ENCODE measurements at regions not wholly inside any gene's neighbourhood (a gene's known extent, or its start where the extent isn't known, plus 50 kb on each side); places are given as distances from the start of the nearest gene placed in this dataset.

DNA sequence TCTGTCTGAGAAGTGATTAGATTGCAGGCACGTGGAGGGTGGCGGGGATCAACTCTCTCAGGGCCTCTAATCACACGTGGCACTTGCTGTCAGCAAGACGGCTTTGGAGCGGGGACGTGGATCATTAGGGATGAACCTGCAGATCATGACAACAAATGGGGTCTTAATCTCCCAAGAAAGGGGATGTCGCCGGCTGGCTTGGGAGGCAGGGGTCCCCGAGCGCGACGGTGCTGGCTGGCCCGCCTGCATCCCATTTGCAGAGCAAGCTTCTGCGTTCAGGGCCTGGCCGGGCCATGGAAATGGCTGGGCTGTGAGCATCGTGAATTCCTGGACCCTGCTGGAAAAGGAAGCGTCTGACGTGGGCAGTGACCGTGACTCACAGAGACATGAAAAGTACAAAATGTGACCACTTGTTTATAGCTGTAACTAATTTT is 85.1 kb upstream of the SHOX start:
- TF ChIP-seq ZNF549 (tag by site-specific recombination; IDR thresholded peaks at IDR 0.05) (no peak), ZNF701 (tag by site-specific recombination; IDR thresholded peaks at IDR 0.05) (no peak), ZBTB10 (tag by site-specific recombination; IDR thresholded peaks at IDR 0.05) (no peak), ZNF548 (tag by site-specific recombination; IDR thresholded peaks at IDR 0.05) (no peak), ZNF26 (tag by site-specific recombination; IDR thresholded peaks at IDR 0.05) (no peak), YY1 (tag by site-specific recombination; IDR thresholded peaks at IDR 0.05) (no peak), ZNF785 (tag by site-specific recombination; IDR thresholded peaks at IDR 0.05) (no peak)
- TF ChIP-seq, protein P1, sequence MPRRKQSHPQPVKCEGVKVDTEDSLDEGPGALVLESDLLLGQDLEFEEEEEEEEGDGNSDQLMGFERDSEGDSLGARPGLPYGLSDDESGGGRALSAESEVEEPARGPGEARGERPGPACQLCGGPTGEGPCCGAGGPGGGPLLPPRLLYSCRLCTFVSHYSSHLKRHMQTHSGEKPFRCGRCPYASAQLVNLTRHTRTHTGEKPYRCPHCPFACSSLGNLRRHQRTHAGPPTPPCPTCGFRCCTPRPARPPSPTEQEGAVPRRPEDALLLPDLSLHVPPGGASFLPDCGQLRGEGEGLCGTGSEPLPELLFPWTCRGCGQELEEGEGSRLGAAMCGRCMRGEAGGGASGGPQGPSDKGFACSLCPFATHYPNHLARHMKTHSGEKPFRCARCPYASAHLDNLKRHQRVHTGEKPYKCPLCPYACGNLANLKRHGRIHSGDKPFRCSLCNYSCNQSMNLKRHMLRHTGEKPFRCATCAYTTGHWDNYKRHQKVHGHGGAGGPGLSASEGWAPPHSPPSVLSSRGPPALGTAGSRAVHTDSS (tag by site-specific recombination; IDR thresholded peaks at IDR 0.05) = no peak
- no peak overlapping the region for H3K4me3 ChIP-seq (ENCODE audit: low read depth, low read length)
- ChIA-PET CTCF (no interaction called here), POLR2A (no interaction called here)
- H3K36me3 ChIP-seq (ENCODE audit: control insufficient read depth in 2 of 2, insufficient read depth in 1 of 2, low read length in 2 of 2) = no peaks in the 10 kb centered on the region; a peak in 1 of 3 replicates
- H3K9me3 ChIP-seq (ENCODE audit: control insufficient read depth, insufficient read depth, low read depth, low read length) = no peaks in the 10 kb centered on the region
- H3K4me1 ChIP-seq (ENCODE audit: control insufficient read depth, insufficient read depth, low read length) = no peaks in the 10 kb centered on the region
- H3K27ac ChIP-seq (ENCODE audit: extremely low read depth, low read depth, low read length) = no peak overlapping the region

DNA sequence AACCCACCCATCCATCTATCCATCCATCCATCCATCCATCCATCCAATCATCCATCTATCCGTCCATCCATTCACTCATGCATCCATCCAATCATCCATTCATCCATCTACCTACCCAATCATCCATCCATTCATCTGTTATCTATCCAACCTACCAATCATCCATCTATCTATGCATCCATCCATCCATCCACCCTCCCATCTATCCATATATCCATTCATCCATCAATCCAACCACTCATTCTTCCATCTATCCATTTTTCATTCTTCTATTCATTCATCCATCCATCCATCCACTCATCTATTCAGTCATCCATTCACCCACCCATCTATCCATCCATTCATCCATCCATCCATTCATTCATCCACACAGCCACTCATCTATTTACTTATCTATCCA is 80.1 kb upstream of the SHOX start:
- Histone ChIP-seq H3K4me1 (ENCODE audit: control insufficient read depth, insufficient read depth, low read length) (no peaks in the 10 kb centered on the region), H3K27ac (ENCODE audit: extremely low read depth, low read depth, low read length) (no peak overlapping the region), H3K36me3 (ENCODE audit: control insufficient read depth in 2 of 2, insufficient read depth in 1 of 2, low read length in 2 of 2) (no peaks in the 10 kb centered on the region; a peak in 1 of 3 replicates), H3K9me3 (ENCODE audit: control insufficient read depth, insufficient read depth, low read depth, low read length) (no peaks in the 10 kb centered on the region), H3K4me3 (ENCODE audit: low read depth, low read length) (no peak overlapping the region)
- TF ChIP-seq ZNF366 (tag by site-specific recombination; conservative IDR thresholded peaks at IDR 0.05) (peak; percentile 44), KLF7 (tag by site-specific recombination; IDR thresholded peaks at IDR 0.05; ENCODE audit: borderline replicate concordance) (no peak), ZNF132 (tag by site-specific recombination; IDR thresholded peaks at IDR 0.05; ENCODE audit: borderline replicate concordance) (no peak), ZBTB17 (tag by site-specific recombination; IDR thresholded peaks at IDR 0.05) (peak; percentile 95)
- ChIA-PET POLR2A (no interaction called here), CTCF (no interaction called here)

GRCh38 chrX:551306-551705 is 79.3 kb upstream of the SHOX start:
- Histone ChIP-seq H3K4me1 (ENCODE audit: control insufficient read depth, insufficient read depth, low read length) (no peaks in the 10 kb centered on the region), H3K4me3 (ENCODE audit: low read depth, low read length) (no peak overlapping the region), H3K36me3 (ENCODE audit: control insufficient read depth in 2 of 2, insufficient read depth in 1 of 2, low read length in 2 of 2) (no peaks in the 10 kb centered on the region; a peak in 1 of 3 replicates), H3K9me3 (ENCODE audit: control insufficient read depth, insufficient read depth, low read depth, low read length) (no peaks in the 10 kb centered on the region), H3K27ac (ENCODE audit: extremely low read depth, low read depth, low read length) (no peak overlapping the region)
- CTCF ChIA-PET = no interaction called here
- POLR2A ChIA-PET = no interaction called here
- TF ChIP-seq ZNF26 (tag by site-specific recombination; IDR thresholded peaks at IDR 0.05) (no peak), ZNF157 (tag by site-specific recombination; IDR thresholded peaks at IDR 0.05) (no peak), ZNF148 (tag by site-specific recombination; IDR thresholded peaks at IDR 0.05; ENCODE audit: borderline replicate concordance) (no peak), BCL11A (tag by site-specific recombination; IDR thresholded peaks at IDR 0.05; ENCODE audit: low read depth) (no peak), ZNF521 (tag by site-specific recombination; IDR thresholded peaks at IDR 0.05) (no peak), ZNF776 (tag by site-specific recombination; IDR thresholded peaks at IDR 0.05; ENCODE audit: borderline replicate concordance) (no peak), SCRT1 (tag by site-specific recombination; IDR thresholded peaks at IDR 0.05; ENCODE audit: borderline replicate concordance) (no peak), ZNF629 (tag by site-specific recombination; IDR thresholded peaks at IDR 0.05) (no peak), FEZF1 (tag by site-specific recombination; IDR thresholded peaks at IDR 0.05) (no peak), ZNF623 (tag by site-specific recombination; IDR thresholded peaks at IDR 0.05) (no peak)
- TF ChIP-seq, protein P2, sequence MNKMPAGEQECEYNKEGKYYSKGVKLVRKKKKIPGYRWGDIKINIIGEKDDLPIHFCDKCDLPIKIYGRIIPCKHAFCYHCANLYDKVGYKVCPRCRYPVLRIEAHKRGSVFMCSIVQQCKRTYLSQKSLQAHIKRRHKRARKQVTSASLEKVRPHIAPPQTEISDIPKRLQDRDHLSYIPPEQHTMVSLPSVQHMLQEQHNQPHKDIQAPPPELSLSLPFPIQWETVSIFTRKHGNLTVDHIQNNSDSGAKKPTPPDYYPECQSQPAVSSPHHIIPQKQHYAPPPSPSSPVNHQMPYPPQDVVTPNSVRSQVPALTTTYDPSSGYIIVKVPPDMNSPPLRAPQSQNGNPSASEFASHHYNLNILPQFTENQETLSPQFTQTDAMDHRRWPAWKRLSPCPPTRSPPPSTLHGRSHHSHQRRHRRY (tag by site-specific recombination; IDR thresholded peaks at IDR 0.05) = no peak

All from HEK293 (cell line).